ENCODE measurements at regions not wholly inside any gene's neighbourhood (a gene's known extent, or its start where the extent isn't known, plus 50 kb on each side); places are given as distances from the start of the nearest gene placed in this dataset.

DNA sequence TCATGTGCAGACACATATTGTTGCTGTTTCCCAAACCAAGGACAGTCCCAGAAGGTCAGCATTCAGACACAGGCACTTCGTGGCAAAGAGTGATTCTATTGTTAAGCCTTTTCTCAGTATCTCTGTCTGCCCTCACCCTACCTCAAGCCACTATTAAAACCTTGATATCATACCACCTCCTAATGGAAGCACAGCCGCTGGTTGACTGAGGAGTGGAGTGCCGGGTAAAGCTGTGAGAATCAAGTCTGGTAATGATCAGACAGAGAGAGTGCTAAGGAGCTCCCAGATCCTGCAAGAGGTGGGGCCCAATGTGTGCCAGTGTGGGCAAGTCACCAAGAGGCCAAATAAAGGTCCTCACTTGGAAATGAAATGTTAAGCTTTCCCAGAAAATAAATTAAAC is 819.5 kb downstream of the BCL11A start:
- ATAC-seq (no peak), DNase-seq (no peak)

- ATAC-seq (no peak), DNase-seq (no peak)
Measured at GRCh38 chr2:59733567-59733930, 819.9 kb downstream of the BCL11A start.

DNA sequence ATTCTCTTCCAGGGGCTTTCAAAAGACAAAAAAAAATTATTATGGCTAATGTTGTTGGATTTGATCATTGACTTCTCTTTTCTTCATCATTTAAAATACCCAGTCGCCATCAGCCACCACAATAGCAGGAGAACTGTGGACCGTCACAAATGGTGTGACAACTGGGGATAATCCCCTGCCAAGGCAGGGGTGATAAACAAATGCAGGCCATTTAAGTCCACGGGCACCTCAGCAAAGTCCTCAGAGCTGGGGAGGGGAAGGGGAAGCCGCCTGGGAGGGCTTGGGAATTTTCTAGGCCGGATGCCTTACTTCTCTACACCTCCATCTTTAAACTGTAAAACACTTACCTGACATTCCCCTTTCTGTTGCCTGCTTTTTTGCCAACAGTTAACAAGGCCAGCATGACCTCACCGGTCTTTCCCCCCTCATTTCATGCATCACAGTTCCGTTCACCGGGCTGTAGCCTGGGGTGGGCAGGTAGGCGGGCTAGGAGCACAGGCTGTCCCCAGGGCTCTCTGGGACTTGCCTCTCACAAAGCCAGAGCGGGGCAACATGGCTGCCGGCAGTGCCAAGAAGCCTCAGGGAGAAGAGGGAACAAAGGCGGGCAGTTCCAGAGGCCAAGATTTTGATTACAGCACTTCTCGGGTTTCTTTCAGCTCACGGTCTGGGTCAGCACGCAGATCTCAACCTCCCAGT is 820.4 kb downstream of the BCL11A start:
- no peak for ATAC-seq
- DNase-seq = no peak

DNA sequence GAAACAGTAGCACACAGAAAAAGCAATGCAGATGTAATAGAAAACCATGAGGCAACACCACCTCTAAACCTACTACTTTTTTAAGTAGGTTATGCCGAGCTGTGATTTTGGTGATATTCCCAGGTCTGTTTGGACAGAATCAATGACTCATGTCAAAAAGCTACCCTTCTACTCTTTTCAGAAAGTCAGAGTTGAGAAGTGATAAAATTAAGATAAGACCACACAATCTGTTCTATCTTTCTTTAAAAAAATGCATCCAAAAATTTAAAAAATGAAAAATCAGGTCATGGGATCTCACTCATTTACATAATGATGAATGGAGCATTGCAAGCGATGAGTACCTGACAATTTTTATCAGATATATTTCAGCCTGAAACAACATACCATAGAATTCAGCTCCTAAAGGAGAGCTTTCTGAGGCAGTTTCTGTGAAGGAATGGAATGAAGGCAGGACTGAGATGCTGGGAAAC is 826.3 kb downstream of the BCL11A start:
- DNase-seq (no peak), ATAC-seq (no peak)

GRCh38 chr2:59726228-59727120 is 827.0 kb downstream of the BCL11A start:
- ATAC-seq (no peak), DNase-seq (no peak)

DNA sequence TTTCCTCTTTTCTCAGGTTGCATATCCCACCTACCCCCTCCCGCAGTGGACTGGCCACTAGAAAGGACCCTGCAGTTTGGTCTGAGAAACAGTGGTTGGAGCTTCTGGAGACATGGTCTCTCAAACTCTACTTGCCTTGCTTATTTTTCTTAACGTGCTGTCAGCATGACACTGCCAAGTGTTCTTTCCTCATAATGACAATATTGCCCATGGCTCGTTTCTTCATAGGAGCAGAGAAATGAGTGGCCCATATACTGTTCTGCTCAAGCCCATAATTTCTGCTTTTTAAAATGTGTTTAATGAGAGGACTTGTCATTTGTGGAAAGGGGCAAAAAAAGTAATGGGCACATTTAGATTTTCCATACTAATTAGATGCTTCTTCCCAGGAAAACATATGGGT is 828.7 kb downstream of the BCL11A start:
- DNase-seq (no peak), ATAC-seq (no peak)

DNA sequence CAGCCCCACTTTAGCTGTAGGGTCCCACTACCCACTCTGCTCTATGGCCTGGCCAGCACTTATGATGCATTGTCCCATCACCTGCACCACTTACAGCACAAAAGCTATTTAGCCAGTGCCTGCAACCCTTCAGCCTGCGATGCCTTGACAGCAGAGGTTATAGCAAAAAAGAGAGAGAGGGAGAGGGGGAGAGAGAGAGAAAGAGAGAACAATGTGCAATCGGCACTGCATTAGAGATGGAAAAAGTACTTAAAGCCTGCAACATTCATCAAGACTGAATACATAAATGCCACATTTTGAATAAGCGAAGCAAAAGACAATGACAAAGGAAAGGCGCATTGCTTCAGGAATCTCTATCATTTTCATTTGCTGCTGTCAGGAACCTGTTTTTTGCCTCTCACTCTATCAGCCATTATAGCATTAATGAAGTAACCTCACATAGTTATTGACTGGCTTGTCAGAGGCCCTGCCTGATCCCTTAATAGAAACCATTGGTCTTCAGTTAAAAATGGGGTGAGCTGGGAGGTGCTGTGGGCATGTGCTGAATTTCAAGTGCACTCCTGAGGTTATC is 833.1 kb downstream of the BCL11A start:
- no peak for DNase-seq
- ATAC-seq = no peak

DNA sequence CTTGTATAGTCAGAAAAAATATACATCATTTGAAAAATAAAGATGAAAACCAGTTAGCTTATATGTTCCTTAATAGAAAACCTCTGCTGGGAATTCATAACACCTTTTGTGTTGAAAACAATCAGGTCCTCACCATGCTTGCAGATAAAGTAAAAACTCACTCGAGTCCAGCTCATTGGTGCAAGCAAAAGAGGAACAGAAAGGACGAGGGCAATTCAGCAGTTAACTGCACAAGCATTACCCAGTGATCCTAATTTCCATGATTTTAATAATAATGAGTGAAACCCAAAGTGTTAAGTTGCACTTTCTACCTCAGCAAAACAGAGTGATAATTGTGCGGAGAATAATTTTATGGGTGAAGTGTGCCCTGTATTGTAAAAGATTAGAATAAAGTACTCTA is 839.9 kb downstream of the BCL11A start:
- ATAC-seq (no peak), DNase-seq (no peak)

DNA sequence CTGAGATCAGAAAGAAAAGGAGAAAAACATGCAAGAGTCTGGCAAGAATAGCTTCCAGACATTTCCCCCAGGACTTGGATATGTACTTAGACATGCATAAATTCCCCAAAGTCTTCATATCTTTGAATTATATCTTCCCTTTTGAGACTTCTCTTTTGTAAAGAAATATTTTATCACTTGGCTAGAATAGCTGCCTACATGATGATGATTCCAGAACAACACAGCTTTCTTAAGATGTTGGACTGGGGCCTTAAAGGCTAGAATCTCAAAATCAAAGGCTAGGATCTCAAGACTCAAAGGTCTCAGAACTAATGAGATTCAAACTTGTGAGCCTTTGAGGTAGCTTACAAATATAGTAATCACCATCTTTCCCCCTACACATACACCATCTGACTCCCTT is 842.3 kb downstream of the BCL11A start:
- ATAC-seq (no peak), DNase-seq (no peak)

GRCh38 chr2:59706729-59707128 is 846.7 kb downstream of the BCL11A start:
- ATAC-seq (no peak), DNase-seq (no peak)

GRCh38 chr2:59703796-59704195 is 849.7 kb downstream of the BCL11A start:
- no peak for ATAC-seq
- DNase-seq = no peak

DNA sequence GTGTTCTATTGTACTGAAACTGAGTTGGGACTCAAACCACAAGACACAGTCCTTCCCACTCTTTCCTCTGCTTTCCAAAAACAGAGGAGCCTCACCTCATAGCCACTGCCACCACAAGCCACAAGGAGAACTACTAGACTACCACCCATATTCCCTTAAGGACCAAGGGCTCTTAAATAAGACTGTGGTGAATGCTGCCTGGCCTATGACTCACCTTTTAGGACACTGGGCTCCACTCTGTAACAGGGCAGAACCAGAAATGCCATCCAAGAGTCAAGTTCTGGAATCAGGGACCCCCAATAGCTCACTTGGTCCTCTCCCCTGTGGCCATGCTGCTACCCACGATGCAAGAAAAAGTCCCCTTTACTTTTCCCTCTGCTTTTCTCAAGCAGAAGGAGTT is 851.4 kb downstream of the BCL11A start:
- no peak for ATAC-seq
- DNase-seq = no peak

DNA sequence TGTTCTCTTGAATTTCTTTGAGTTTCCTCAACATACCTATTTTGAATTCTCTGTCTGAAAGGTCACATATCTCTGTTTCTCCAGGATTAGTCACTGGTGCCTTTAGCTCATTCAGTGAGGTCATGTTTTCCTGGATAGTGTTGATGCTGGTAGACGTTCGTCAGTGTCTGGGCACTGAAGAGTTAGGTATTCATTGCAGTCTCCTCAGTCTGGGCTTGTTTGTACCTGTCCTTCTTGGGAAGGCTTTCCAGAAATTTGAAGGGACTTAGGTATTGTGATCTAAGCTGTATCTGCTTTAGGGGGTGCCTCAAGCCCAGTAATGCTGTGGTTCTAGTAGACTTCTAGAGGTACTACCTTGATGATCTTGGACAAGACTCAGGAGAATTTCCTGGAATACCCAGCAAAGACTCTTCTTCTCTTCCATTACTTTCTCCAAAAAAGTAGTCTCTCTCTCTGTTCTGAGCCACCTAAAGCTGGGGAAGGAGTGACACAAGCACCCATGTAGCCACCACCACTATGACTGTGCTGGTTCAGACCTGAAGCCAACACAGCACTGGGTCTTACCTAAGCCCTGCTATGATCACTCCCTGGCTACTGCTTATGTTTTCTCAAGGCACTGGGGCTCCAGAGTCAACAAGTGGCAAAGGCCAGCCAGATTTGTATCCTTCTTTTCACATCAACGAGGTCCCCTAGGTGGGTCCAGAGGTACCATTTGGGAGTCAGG is 852.0 kb downstream of the BCL11A start:
- ATAC-seq (no peak), DNase-seq (no peak)

- DNase-seq (no peak), ATAC-seq (no peak)
Measured at GRCh38 chr2:59694176-59694575, 859.3 kb downstream of the BCL11A start.

- no peak for DNase-seq
Measured at GRCh38 chr2:59693231-59693959, 860.1 kb downstream of the BCL11A start.

GRCh38 chr2:59691518-59692190 is 861.8 kb downstream of the BCL11A start:
- DNase-seq = no peak
- no peak for ATAC-seq

More at GRCh38 chr2:59693231-59693959, 860.1 kb downstream of the BCL11A start:
- no peak for ATAC-seq

GRCh38 chr2:59690849-59691248 is 862.6 kb downstream of the BCL11A start:
- DNase-seq (no peak), ATAC-seq (no peak)

DNA sequence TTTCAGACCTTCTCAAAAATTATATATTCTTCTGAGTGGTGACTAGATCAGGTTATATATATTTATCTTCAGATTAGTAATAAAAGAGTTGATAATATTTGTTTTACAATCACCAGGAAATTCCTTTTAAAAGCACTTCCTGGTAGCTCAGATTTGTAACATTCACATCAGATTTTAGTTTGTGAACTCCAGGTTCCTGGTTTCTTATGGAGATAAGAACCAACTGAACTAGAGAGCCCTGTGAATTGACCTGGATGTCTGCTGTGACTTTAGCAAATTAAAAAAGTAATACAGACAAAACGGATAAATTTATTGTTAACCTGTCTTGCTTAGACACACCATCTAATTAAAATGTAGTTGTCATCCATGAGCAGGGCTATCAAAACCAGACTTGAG is 868.7 kb downstream of the BCL11A start:
- DNase-seq = no peak
- ATAC-seq = no peak

- no peak for DNase-seq
Measured at GRCh38 chr2:59684116-59684770, 869.2 kb downstream of the BCL11A start.

DNA sequence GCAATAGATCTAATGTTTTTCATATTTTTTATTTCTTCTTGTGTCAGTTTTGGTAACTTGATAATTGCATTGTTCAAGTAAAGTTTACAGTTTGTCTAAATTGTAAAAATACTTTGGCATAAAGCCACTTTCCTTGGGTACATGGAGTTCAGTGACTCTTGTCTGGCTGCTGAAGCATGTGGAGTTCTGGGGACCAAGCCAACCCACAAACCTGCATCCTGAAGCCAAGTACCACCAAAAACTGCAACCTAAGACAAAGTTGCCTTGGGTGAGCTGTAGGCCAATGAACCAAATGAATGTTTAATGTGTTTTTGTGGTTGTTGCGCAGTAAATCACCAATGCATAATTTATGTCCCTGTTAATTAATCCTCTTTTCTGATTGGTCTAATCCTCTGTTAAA is 872.6 kb downstream of the BCL11A start:
- ATAC-seq = no peak
- DNase-seq = no peak

More at GRCh38 chr2:59684116-59684770, 869.2 kb downstream of the BCL11A start:
- no peak for ATAC-seq

DNA sequence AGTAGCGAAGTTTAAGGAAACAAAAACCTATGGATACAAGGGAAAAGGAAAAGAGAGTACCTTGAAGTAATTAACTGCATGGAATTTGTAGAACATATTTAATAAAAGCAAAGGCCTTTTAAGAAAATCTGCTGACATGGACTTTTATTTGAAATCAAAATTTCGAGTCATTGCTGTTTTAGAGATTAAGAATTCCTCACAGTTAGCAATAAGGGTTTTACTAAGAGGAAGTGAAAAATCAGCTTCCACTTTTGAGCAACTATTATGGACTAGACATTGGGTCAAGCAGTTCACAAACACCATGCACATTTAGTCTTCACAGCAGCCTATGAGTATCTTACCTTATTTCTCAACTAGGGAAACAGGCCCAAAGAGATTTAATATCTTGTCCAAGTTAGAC is 876.3 kb downstream of the BCL11A start:
- DNase-seq = no peak
- ATAC-seq = no peak

All from stimulated activated naive CD8-positive, alpha-beta T cell treated with anti-CD3 and anti-CD28 coated beads, Interleukin-15, Interleukin-2, amounts not matched to agents 100 U/mL and 50 U/mL, for 24 hours (primary cell).